Mesenchymal stem cell (in vitro differentiated cells and primary cell): ENCODE measurements at regions not wholly inside any gene's neighbourhood (a gene's known extent, or its start where the extent isn't known, plus 50 kb on each side); places are given as distances from the start of the nearest gene placed in this dataset.

Experiments used
- DNase-seq: peaks from one replicate; pipeline ENCODE4 v3.0.0-alpha.2; 2013
- H2AFZ ChIP-seq: one replicate; pipeline ENCODE4 v1.6.1; 2013; ENCODE audit warnings: low read depth, mild to moderate bottlenecking, control low read depth, inconsistent platforms, low read length, moderate library complexity
- H2AK5ac ChIP-seq: 2 replicates; pipeline ENCODE4 v1.6.1; 2013; ENCODE audit warnings: low read length, moderate library complexity, mild to moderate bottlenecking, inconsistent platforms; ENCODE audit not compliant: severe bottlenecking
- H2BK120ac ChIP-seq: one replicate; pipeline ENCODE4 v1.6.1; 2013; ENCODE audit warnings: low read depth, mild to moderate bottlenecking, inconsistent platforms, low read length, moderate library complexity
- H2BK12ac ChIP-seq, 2 experiments: one replicate each; pipeline ENCODE4 v1.6.1; 2013; ENCODE audit warnings: inconsistent platforms in 2 of 2, low read length in 2 of 2, mild to moderate bottlenecking in 2 of 2, moderate library complexity in 2 of 2, control low read depth in 1 of 2
- H2BK15ac ChIP-seq: one replicate; pipeline ENCODE4 v1.6.1; 2013; ENCODE audit warnings: mild to moderate bottlenecking, low read depth, inconsistent platforms; ENCODE audit not compliant: poor library complexity, severe bottlenecking
- H2BK5ac ChIP-seq: 2 replicates; pipeline ENCODE4 v1.6.1; 2013; ENCODE audit warnings: low read depth, mild to moderate bottlenecking, low read length, control low read depth, inconsistent platforms; ENCODE audit not compliant: poor library complexity, severe bottlenecking
- H3K14ac ChIP-seq, 2 experiments: one replicate each; pipeline ENCODE4 v1.6.1; 2013; ENCODE audit warnings: inconsistent platforms in 2 of 2, low read length in 2 of 2, control low read depth in 1 of 2, mild to moderate bottlenecking in 1 of 2, moderate library complexity in 1 of 2
- H3K18ac ChIP-seq, 2 experiments: one replicate each; pipeline ENCODE4 v1.6.1; 2013; ENCODE audit warnings: inconsistent platforms in 2 of 2, low read length in 2 of 2, control low read depth in 1 of 2, low read depth in 1 of 2, mild to moderate bottlenecking in 1 of 2
- H3K23ac ChIP-seq, 2 experiments: one replicate each; pipeline ENCODE4 v1.6.1; 2013; ENCODE audit warnings: inconsistent platforms in 2 of 2, low read length in 2 of 2, mild to moderate bottlenecking in 2 of 2, moderate library complexity in 2 of 2, control low read depth in 1 of 2
- H3K27ac ChIP-seq: 2 replicates; pipeline ENCODE4 v1.5.1; 2013; ENCODE audit warnings: mild to moderate bottlenecking, moderate library complexity, low read length, control low read depth, inconsistent platforms; ENCODE audit not compliant: poor library complexity, severe bottlenecking
- H3K27me3 ChIP-seq, 2 experiments: 2 replicates each; pipeline versions ENCODE4 v1.6.1 to v1.7.0; 2013; ENCODE audit warnings: low read length in 2 of 2, mild to moderate bottlenecking in 2 of 2, moderate library complexity in 2 of 2, control low read depth in 1 of 2, inconsistent platforms in 1 of 2; ENCODE audit not compliant: control insufficient read depth in 1 of 2, insufficient read depth in 1 of 2
- H3K36me3 ChIP-seq, 2 experiments: 2 replicates each; pipeline versions ENCODE4 v1.6.1 to v1.7.0; 2013; ENCODE audit warnings: low read length in 2 of 2, control low read depth in 1 of 2, inconsistent platforms in 1 of 2, low read depth in 1 of 2, mild to moderate bottlenecking in 1 of 2; ENCODE audit not compliant: insufficient read depth in 2 of 2, control insufficient read depth in 1 of 2
- H3K4ac ChIP-seq, 2 experiments: one replicate each; pipeline ENCODE4 v1.6.1; 2013; ENCODE audit warnings: inconsistent platforms in 2 of 2, low read length in 2 of 2, mild to moderate bottlenecking in 2 of 2, moderate library complexity in 2 of 2, control low read depth in 1 of 2, low read depth in 1 of 2
- H3K4me1 ChIP-seq: 2 replicates; pipeline ENCODE4 v1.6.1; 2013; ENCODE audit warnings: low read depth, low read length, control low read depth; ENCODE audit not compliant: control insufficient read depth, insufficient read depth
- H3K4me2 ChIP-seq: 2 replicates; pipeline ENCODE4 v1.6.1; 2013; ENCODE audit warnings: low read length, mild to moderate bottlenecking, inconsistent platforms; ENCODE audit not compliant: poor library complexity, severe bottlenecking
- H3K4me3 ChIP-seq, 2 experiments: 2 replicates each; pipeline versions ENCODE4 v1.5.1 to v1.7.0; 2013; ENCODE audit warnings: low read length in 2 of 2, mild to moderate bottlenecking in 2 of 2, control low read depth in 1 of 2, low read depth in 1 of 2; ENCODE audit not compliant: insufficient read depth in 1 of 2
- H3K79me1 ChIP-seq: replicated peaks from 2 replicates; pipeline ENCODE4 v1.6.1; 2013; ENCODE audit warnings: mild to moderate bottlenecking, control low read depth, low read length, inconsistent platforms; ENCODE audit not compliant: poor library complexity, severe bottlenecking
- H3K9ac ChIP-seq: 2 replicates; pipeline ENCODE4 v1.7.0; 2013; ENCODE audit warnings: mild to moderate bottlenecking, low read length, moderate library complexity
- H3K9me3 ChIP-seq: 2 replicates; pipeline ENCODE4 v1.7.0; 2013; ENCODE audit warnings: mild to moderate bottlenecking, low read length; ENCODE audit not compliant: control insufficient read depth
- H4K8ac ChIP-seq: one replicate; pipeline ENCODE4 v1.6.1; 2013; ENCODE audit warnings: inconsistent platforms, mild to moderate bottlenecking, low read length, moderate library complexity
- H4K91ac ChIP-seq: one replicate; pipeline ENCODE4 v1.6.1; 2013; ENCODE audit warnings: mild to moderate bottlenecking, low read length, inconsistent platforms
- WGBS: methylation state at CpG from one replicate; pipeline ENCODE4 v1.1.7; 2013; ENCODE audit warnings: mixed read lengths; 5-methylcytosine and 5-hydroxymethylcytosine counted together

GRCh38 chr3:71857956-71858355 is 73.0 kb upstream of the PROK2 start:
- Histone ChIP-seq H3K4me3 (no peak overlapping the region), H3K27me3 (peaks cover 0 to 35% of the 10 kb centered on the region in 2 experiments), H3K9ac (no peak overlapping the region), H3K18ac (no peak overlapping the region), H3K9me3 (peaks cover 9% of the 10 kb centered on the region), H3K27ac (no peak overlapping the region), H4K91ac (no peak overlapping the region), H3K14ac (no peak overlapping the region), H2BK5ac (no peak overlapping the region), H3K23ac (no peak overlapping the region), H2AK5ac (no peak overlapping the region), H2BK12ac (no peak overlapping the region), H4K8ac (no peak overlapping the region), H2BK15ac (no peak overlapping the region), H3K36me3 (no peaks in the 10 kb centered on the region), H3K4me1 (no peaks in the 10 kb centered on the region), H3K79me1 (no peaks in the 10 kb centered on the region), H3K4me2 (no peak overlapping the region), H2AFZ (no peak overlapping the region), H3K4ac (no peak overlapping the region), H2BK120ac (no peak overlapping the region)
- WGBS: 70% methylated on average over 2 of the region's 3 CpGs
- DNase-seq: no peak

- Histone ChIP-seq H3K79me1 (no peaks in the 10 kb centered on the region), H3K4me3 (no peak overlapping the region), H3K27ac (no peak overlapping the region), H2BK120ac (no peak overlapping the region), H2BK12ac (no peak overlapping the region), H3K9me3 (no peaks in the 10 kb centered on the region), H3K4ac (no peak overlapping the region), H3K4me2 (no peak overlapping the region), H3K9ac (no peak overlapping the region), H3K18ac (no peak overlapping the region), H2AK5ac (no peak overlapping the region), H3K27me3 (peaks cover 5 to 16% of the 10 kb centered on the region in 2 experiments), H3K23ac (no peak overlapping the region), H4K91ac (no peak overlapping the region), H4K8ac (no peak overlapping the region), H2AFZ (no peak overlapping the region), H3K36me3 (no peaks in the 10 kb centered on the region), H3K14ac (no peak overlapping the region), H2BK15ac (no peak overlapping the region), H2BK5ac (no peak overlapping the region), H3K4me1 (no peaks in the 10 kb centered on the region)
- WGBS: 88% methylated on average over 4 of the region's 4 CpGs
- no peak for DNase-seq
Observed at GRCh38 chr3:71854706-71855105, 69.8 kb upstream of the PROK2 start.

GRCh38 chr3:71854096-71854495 is 69.1 kb upstream of the PROK2 start:
- H2BK5ac ChIP-seq: no peak overlapping the region
- no peak overlapping the region for H4K91ac ChIP-seq
- no peak overlapping the region for H3K18ac ChIP-seq
- no peaks in the 10 kb centered on the region for H3K79me1 ChIP-seq
- no peak overlapping the region for H3K4me2 ChIP-seq
- no peak overlapping the region for H2BK15ac ChIP-seq
- H3K36me3 ChIP-seq: no peaks in the 10 kb centered on the region
- no peak overlapping the region for H3K23ac ChIP-seq
- H3K27ac ChIP-seq: no peak overlapping the region
- no peak overlapping the region for H3K4me3 ChIP-seq
- no peaks in the 10 kb centered on the region for H3K9me3 ChIP-seq
- 70% methylated on average over 5 of the region's 5 CpGs for WGBS
- no peak overlapping the region for H2AFZ ChIP-seq
- no peak overlapping the region for H4K8ac ChIP-seq
- H3K14ac ChIP-seq: no peak overlapping the region
- H2BK12ac ChIP-seq: no peak overlapping the region
- no peak overlapping the region for H2AK5ac ChIP-seq
- no peak for DNase-seq
- no peak overlapping the region for H3K4ac ChIP-seq
- H3K9ac ChIP-seq: no peak overlapping the region
- no peaks in the 10 kb centered on the region for H3K4me1 ChIP-seq
- no peak overlapping the region for H2BK120ac ChIP-seq
- H3K27me3 ChIP-seq: peaks cover 5 to 16% of the 10 kb centered on the region in 2 experiments

GRCh38 chr3:71851878-71852277 is 66.9 kb upstream of the PROK2 start:
- Histone ChIP-seq H3K27ac (no peak overlapping the region), H3K4ac (no peak overlapping the region), H3K4me1 (no peaks in the 10 kb centered on the region), H2BK12ac (no peak overlapping the region), H3K4me2 (no peak overlapping the region), H4K91ac (no peak overlapping the region), H2BK5ac (no peak overlapping the region), H3K9ac (no peak overlapping the region), H3K27me3 (peaks cover 5 to 13% of the 10 kb centered on the region in 2 experiments), H2BK15ac (no peak overlapping the region), H3K36me3 (no peaks in the 10 kb centered on the region), H3K4me3 (no peak overlapping the region), H2AFZ (no peak overlapping the region), H3K18ac (no peak overlapping the region), H3K14ac (no peak overlapping the region), H3K9me3 (no peaks in the 10 kb centered on the region), H3K79me1 (no peaks in the 10 kb centered on the region), H2BK120ac (no peak overlapping the region), H3K23ac (no peak overlapping the region), H4K8ac (no peak overlapping the region), H2AK5ac (no peak overlapping the region)
- no peak for DNase-seq
- 100% methylated on average over 1 of the region's 3 CpGs for WGBS
